Endodermal cell (in vitro differentiated cells): ENCODE measurements at regions not wholly inside any gene's neighbourhood (a gene's known extent, or its start where the extent isn't known, plus 50 kb on each side); places are given as distances from the start of the nearest gene placed in this dataset.

Experiments used
- DNase-seq: peaks from one replicate; pipeline ENCODE4 v3.0.0-alpha.2; 2017
- H3K27ac ChIP-seq: 2 replicates; pipeline ENCODE4 v1.5.1; 2013; ENCODE audit warnings: mild to moderate bottlenecking, low read depth, low read length, moderate library complexity
- H3K27me3 ChIP-seq: 2 replicates; pipeline ENCODE4 v1.6.1; 2013; ENCODE audit warnings: mild to moderate bottlenecking, low read length, moderate library complexity; ENCODE audit not compliant: insufficient read depth, control insufficient read depth, poor library complexity, severe bottlenecking
- H3K36me3 ChIP-seq: 2 replicates; pipeline ENCODE4 v1.7.0; 2013; ENCODE audit warnings: mild to moderate bottlenecking, low read length, moderate library complexity; ENCODE audit not compliant: control insufficient read depth, insufficient read depth
- H3K4me1 ChIP-seq: one replicate; pipeline ENCODE4 v1.7.0; 2013; ENCODE audit warnings: low read length; ENCODE audit not compliant: control insufficient read depth, insufficient read depth
- H3K4me3 ChIP-seq: 2 replicates; pipeline ENCODE4 v1.5.1; 2013; ENCODE audit warnings: mild to moderate bottlenecking, low read length, moderate library complexity
- H3K9ac ChIP-seq: 2 replicates; pipeline ENCODE4 v1.6.1; 2013; ENCODE audit warnings: mild to moderate bottlenecking, low read length, moderate library complexity; ENCODE audit not compliant: poor library complexity, severe bottlenecking; ENCODE audit errors: extremely low read depth
- H3K9me3 ChIP-seq: 2 replicates; pipeline ENCODE4 v1.6.1; 2013; ENCODE audit warnings: mild to moderate bottlenecking, low read length, moderate library complexity; ENCODE audit not compliant: control insufficient read depth
- H3K27ac Mint-ChIP-seq: 2 replicates; pipeline ENCODE4 v1.8.0; 2020; ENCODE audit warnings: mixed read lengths
- H3K27me3 Mint-ChIP-seq: 2 replicates; pipeline ENCODE4 v1.8.0; 2021; ENCODE audit warnings: mild to moderate bottlenecking, mixed read lengths; ENCODE audit not compliant: insufficient read depth
- H3K36me3 Mint-ChIP-seq: 2 replicates; pipeline ENCODE4 v1.8.0; 2020; ENCODE audit warnings: low read depth, mixed read lengths
- H3K4me1 Mint-ChIP-seq: 2 replicates; pipeline ENCODE4 v1.8.0; 2020; ENCODE audit warnings: mixed read lengths
- H3K4me3 Mint-ChIP-seq: 2 replicates; pipeline ENCODE4 v1.8.0; 2020; ENCODE audit warnings: mild to moderate bottlenecking, moderate library complexity, mixed read lengths
- H3K9me3 Mint-ChIP-seq: 2 replicates; pipeline ENCODE4 v1.8.0; 2020; ENCODE audit warnings: mild to moderate bottlenecking, mixed read lengths
- CTCF ChIP-seq: fragments of 200-600 bp; sonication (generic); conservative IDR thresholded peaks from 2 replicates; pipeline ENCODE4 v1.5.0; 2021; ENCODE audit warnings: antibody characterized with exemption, mild to moderate bottlenecking
- WGBS, 2 experiments: methylation state at CpG; one replicate each; pipeline versions ENCODE4 v1.1.5 to v1.1.7; 2013; ENCODE audit warnings: missing lambda C conversion rate in 2 of 2, mixed read lengths in 1 of 2; ENCODE audit not compliant: insufficient coverage in 1 of 2, insufficient read length in 1 of 2; 5-methylcytosine and 5-hydroxymethylcytosine counted together

DNA sequence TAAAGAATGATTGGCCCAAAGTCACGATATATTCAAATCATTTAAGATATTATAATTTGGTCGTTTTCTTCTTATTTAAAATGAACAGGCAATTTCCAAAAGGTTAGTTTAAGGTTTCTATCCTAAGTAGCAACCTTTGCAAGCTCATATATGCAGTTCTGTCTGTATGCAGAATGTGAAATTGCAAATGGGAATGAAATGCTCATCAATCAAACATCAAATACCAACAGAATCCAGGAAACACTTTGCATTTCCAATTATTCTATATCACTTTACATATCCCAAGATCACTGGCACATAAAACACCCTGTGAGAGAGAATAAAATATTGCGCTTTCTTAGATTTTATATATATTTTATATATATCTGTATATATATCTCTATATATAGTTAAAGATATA, 237.3 kb downstream of the NRIP1 start:
- H3K27me3 ChIP-seq = no peaks in the 10 kb centered on the region
- H3K4me3 Mint-ChIP-seq = no peak overlapping the region
- no peaks in the 10 kb centered on the region for H3K4me1 ChIP-seq
- no peaks in the 10 kb centered on the region for H3K36me3 ChIP-seq
- H3K27me3 Mint-ChIP-seq = no peaks in the 10 kb centered on the region
- no peaks in the 10 kb centered on the region for H3K36me3 Mint-ChIP-seq
- H3K9ac ChIP-seq = no peak overlapping the region
- H3K27ac Mint-ChIP-seq = no peak overlapping the region
- H3K4me3 ChIP-seq = no peak overlapping the region
- WGBS, 2 experiments = 86% methylated on average over 2 of the region's 3 CpGs; no CpG with 5 or more reads in 1 of the 2 experiments
- no peaks in the 10 kb centered on the region for H3K9me3 ChIP-seq
- H3K4me1 Mint-ChIP-seq = peaks cover under 1% of the 10 kb centered on the region
- DNase-seq = no peak
- H3K9me3 Mint-ChIP-seq = no peaks in the 10 kb centered on the region
- TF ChIP-seq CTCF = no peak
- no peak overlapping the region for H3K27ac ChIP-seq

DNA sequence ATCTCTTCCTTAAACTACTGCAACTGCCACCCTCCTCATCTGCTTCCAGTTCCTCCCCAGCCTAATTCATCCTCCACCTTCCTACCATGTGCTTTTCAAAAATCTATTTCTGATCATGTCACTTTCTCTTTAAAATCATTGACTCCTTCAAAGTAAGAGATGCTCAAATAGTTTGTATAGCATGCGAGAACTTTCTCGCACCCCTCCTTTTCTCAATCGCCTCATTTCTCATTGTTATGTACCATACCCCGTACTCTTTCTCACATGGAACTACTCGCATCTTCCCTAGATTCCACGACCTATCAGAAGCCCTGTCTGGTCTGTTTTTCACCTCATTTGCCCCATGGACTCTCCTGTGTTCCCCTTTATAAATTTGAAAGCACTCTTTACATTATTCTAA, 238.2 kb downstream of the NRIP1 start:
- no peaks in the 10 kb centered on the region for H3K9me3 Mint-ChIP-seq
- H3K4me3 ChIP-seq = no peak overlapping the region

DNA sequence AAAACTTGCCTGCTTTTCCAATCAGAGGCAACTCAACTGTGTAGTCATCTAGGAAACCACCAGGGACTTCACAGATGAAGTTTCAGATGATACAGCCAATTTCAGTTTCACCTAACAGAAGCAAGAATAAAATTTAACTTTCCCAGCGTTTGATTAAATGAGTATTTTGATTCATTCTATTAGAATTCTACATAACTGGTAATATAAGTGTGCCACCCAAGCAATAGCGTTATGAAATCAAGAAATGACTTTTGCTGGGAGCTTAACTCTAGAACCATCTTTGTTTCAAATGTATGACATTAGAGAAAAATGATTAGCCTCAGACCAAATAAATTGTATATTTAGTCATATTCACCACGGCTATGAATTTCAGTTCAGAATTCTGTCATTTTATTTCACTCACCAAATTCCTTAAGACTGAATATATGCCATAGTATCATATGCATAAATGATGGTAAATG, 239.3 kb downstream of the NRIP1 start:
- H3K27ac Mint-ChIP-seq = no peak overlapping the region
- H3K9ac ChIP-seq = no peak overlapping the region
- H3K4me3 Mint-ChIP-seq = no peak overlapping the region
- H3K4me3 ChIP-seq = no peak overlapping the region
- H3K4me1 ChIP-seq = no peaks in the 10 kb centered on the region
- DNase-seq = no peak
- 100% methylated on average over 2 of the region's 3 CpGs; no CpG with 5 or more reads in 1 of the 2 experiments for WGBS, 2 experiments
- H3K9me3 Mint-ChIP-seq = no peaks in the 10 kb centered on the region
- H3K36me3 ChIP-seq = no peaks in the 10 kb centered on the region
- no peaks in the 10 kb centered on the region for H3K36me3 Mint-ChIP-seq
- H3K27me3 Mint-ChIP-seq = no peaks in the 10 kb centered on the region
- no peak overlapping the region for H3K27ac ChIP-seq
- no peaks in the 10 kb centered on the region for H3K9me3 ChIP-seq
- no peaks in the 10 kb centered on the region for H3K27me3 ChIP-seq
- TF ChIP-seq CTCF = no peak
- no peaks in the 10 kb centered on the region for H3K4me1 Mint-ChIP-seq

More for the DNA sequence above, 238.2 kb downstream of the NRIP1 start:
- Mint-ChIP-seq H3K4me3 (no peak overlapping the region), H3K36me3 (no peaks in the 10 kb centered on the region), H3K27me3 (no peaks in the 10 kb centered on the region), H3K4me1 (no peaks in the 10 kb centered on the region), H3K27ac (no peak overlapping the region)
- TF ChIP-seq CTCF = no peak
- no peak overlapping the region for H3K27ac ChIP-seq
- no peak for DNase-seq
- no peak overlapping the region for H3K9ac ChIP-seq
- H3K9me3 ChIP-seq = no peaks in the 10 kb centered on the region
- no peaks in the 10 kb centered on the region for H3K27me3 ChIP-seq
- 60 to 87% methylated on average over 1 to 6 of the region's 6 CpGs for WGBS, 2 experiments
- no peaks in the 10 kb centered on the region for H3K36me3 ChIP-seq
- no peaks in the 10 kb centered on the region for H3K4me1 ChIP-seq
